GM23248 (cell line): ENCODE measurements at regions not wholly inside any gene's neighbourhood (a gene's known extent, or its start where the extent isn't known, plus 50 kb on each side); places are given as distances from the start of the nearest gene placed in this dataset.

Experiments used
- EZH2 ChIP-seq: fragments of 200-600 bp; sonication (generic); IDR thresholded peaks from 2 replicates; pipeline ENCODE4 v1.6.1; 2018; ENCODE audit warnings: antibody characterized with exemption, mild to moderate bottlenecking; ENCODE audit not compliant: insufficient read depth, poor library complexity, severe bottlenecking
- EZH2phosphoT487 ChIP-seq: fragments of 200-600 bp; sonication (generic); IDR thresholded peaks from 2 replicates; pipeline ENCODE4 v1.6.1; 2018; ENCODE audit warnings: antibody characterized with exemption, moderate library complexity, mild to moderate bottlenecking, low read depth; ENCODE audit not compliant: insufficient read depth

DNA sequence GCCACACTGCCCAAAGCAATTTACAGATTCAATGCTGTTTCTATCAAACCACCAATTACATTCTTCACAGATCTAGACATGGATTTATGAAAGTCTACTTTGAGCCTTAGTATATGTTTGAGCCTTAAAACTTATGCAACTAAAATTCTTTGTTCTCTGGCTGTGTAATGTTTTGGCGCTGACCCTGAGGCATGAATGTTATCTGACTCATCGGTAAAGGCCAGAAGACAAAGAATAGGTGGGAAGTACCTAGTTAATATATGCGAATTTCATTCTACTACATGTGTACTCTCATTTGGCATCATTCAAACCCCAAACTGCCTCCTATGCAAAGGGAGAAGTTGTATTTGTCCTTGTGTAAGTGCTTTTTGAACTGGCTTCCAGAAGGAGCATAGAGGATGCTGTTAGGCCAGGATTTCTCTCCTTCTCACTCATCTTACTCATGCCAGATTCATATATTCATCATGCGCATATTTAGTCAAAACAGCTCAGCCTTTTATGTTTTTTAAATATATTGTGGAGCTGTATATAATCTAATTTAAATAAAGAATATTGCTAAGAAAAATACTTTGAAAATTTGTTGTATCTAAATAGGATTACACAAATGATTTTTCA lies 204.2 kb downstream of the NFKBIZ start:
- TF ChIP-seq EZH2phosphoT487 = no peak
- TF ChIP-seq EZH2 = no peak
